ENCODE measurements at regions not wholly inside any gene's neighbourhood (a gene's known extent, or its start where the extent isn't known, plus 50 kb on each side); places are given as distances from the start of the nearest gene placed in this dataset.

DNA sequence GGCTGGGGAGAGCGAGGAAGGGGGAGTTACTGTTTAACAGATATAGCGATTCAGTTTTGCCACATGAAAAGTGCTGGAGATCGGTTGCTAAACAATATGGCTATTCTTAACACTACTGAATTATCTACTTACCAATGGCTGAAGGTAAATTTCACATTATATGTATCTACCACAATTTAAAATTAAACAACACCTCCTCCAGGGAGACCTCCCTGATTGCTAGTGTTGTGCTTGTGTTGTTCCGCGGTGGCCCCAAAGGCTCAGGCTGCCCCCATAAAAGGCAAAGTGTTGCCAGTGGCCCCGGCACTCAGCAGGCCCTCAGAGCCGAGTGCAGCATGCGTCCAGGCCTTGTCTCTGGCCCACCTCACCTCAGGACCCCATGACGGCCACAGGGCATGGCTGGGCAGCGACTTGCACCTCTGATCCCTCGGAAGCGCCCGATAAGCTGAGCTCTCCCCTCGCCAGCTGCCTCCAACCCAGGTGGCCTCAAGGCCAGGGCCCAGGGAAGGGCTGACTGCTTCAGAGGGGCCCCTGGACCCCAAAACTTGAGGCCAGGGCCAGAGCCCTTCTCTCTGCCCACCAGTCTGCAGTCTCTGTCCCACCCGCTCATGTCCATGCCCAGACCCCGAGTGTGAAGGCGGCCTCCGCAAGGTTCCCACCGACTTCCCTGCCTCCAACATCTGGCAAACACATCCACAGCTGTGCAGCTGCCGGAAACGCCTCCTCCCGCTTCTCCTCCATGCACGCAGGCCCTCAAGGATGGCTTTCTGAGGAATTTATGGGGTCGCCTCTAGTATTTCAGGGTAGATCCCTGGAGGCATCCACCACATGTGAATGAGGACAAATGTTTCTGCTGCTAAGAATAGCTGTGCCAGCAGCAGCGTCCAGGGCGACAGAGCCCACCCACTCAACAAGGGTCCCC lies 60.0 kb downstream of the NCOR2 start:
- DNase-seq (peak; percentile 69), ATAC-seq (ENCODE audit: low read depth) (no peak)
- peaks cover 22% of the 10 kb centered on the region for H3K9me1 ChIP-seq (ENCODE audit: insufficient read depth, low read length)
- WGBS, 2 experiments (ENCODE audit: extremely low coverage in 2 of 2, insufficient read length in 1 of 2) = 77% methylated on average over 10 of the region's 26 CpGs; no CpG with 5 or more reads in 1 of the 2 experiments
- TF ChIP-seq SMC3 (IDR thresholded peaks at IDR 0.05; ENCODE audit: low read depth, low read length) (no peak), MAFK (IDR thresholded peaks at IDR 0.05; ENCODE audit: low read depth, low read length) (no peak), RCOR1 (IDR thresholded peaks at IDR 0.05; ENCODE audit: insufficient replicate concordance, low read length) (no peak), MXI1 (IDR thresholded peaks at IDR 0.05; ENCODE audit: borderline replicate concordance, low read depth, low read length) (no peak), FOS (IDR thresholded peaks at IDR 0.05; ENCODE audit: low read depth, low read length) (no peak), RAD21 (IDR thresholded peaks at IDR 0.05; ENCODE audit: low read length) (no peak), CHD1 (IDR thresholded peaks at IDR 0.05; ENCODE audit: low read depth, low read length) (no peak), RFX5 (IDR thresholded peaks at IDR 0.05; ENCODE audit: low read depth, low read length) (no peak), ELK1 (IDR thresholded peaks at IDR 0.05; ENCODE audit: borderline replicate concordance, low read depth, low read length) (no peak), USF2 (IDR thresholded peaks at IDR 0.05; ENCODE audit: low read depth, low read length) (no peak), BHLHE40 (IDR thresholded peaks at IDR 0.05; ENCODE audit: low read depth, low read length) (no peak), CEBPB (IDR thresholded peaks at IDR 0.05; ENCODE audit: low read depth, low read length) (no peak)
- TF ChIP-seq, protein P1, sequence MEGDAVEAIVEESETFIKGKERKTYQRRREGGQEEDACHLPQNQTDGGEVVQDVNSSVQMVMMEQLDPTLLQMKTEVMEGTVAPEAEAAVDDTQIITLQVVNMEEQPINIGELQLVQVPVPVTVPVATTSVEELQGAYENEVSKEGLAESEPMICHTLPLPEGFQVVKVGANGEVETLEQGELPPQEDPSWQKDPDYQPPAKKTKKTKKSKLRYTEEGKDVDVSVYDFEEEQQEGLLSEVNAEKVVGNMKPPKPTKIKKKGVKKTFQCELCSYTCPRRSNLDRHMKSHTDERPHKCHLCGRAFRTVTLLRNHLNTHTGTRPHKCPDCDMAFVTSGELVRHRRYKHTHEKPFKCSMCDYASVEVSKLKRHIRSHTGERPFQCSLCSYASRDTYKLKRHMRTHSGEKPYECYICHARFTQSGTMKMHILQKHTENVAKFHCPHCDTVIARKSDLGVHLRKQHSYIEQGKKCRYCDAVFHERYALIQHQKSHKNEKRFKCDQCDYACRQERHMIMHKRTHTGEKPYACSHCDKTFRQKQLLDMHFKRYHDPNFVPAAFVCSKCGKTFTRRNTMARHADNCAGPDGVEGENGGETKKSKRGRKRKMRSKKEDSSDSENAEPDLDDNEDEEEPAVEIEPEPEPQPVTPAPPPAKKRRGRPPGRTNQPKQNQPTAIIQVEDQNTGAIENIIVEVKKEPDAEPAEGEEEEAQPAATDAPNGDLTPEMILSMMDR (conservative IDR thresholded peaks at IDR 0.05; ENCODE audit: low read depth, low read length) = no peak
- H4K20me1 ChIP-seq (ENCODE audit: insufficient read depth, low read length) = peaks cover 98% of the 10 kb centered on the region
- H3K9ac ChIP-seq (ENCODE audit: low read depth, low read length) = no peak overlapping the region
- dilution Hi-C loops (cut with HindIII; ENCODE audit: low sequenced_read_pairs, unreplicated experiment) (no loop called here), in situ Hi-C loops (cut with MboI; ENCODE audit: low sequenced_read_pairs) (no loop called here), intact Hi-C loops (cut with micrococcal nuclease) (no loop called here)
- peaks cover 23% of the 10 kb centered on the region for H3K4me1 ChIP-seq (ENCODE audit: control insufficient read depth, insufficient read depth, low read length)
- BruUV-seq (replicated peaks) = no TSS peak
- peaks cover 4% of the 10 kb centered on the region; the same call in 1 of the 2 replicates for H3K36me3 ChIP-seq (ENCODE audit: control insufficient read depth, insufficient read depth, low read length)
- H3K79me1 ChIP-seq (ENCODE audit: low read depth in 1 of 2, low read length in 2 of 2) = peaks cover 31 to 98% of the 10 kb centered on the region in 2 experiments
- H3K27ac ChIP-seq (ENCODE audit: insufficient read depth, low read length) = no peak overlapping the region
- H3K23ac ChIP-seq (ENCODE audit: low read depth, low read length) = no peak overlapping the region
- H2BK120ac ChIP-seq (ENCODE audit: low read depth, low read length) = no peak overlapping the region
- CTCF ChIA-PET = interaction anchor here (0.6 kb wide), 1 partner anchor 137 kb away, joined by 3 read pairs; no protein-coding TSS in a partner anchor
- no peak overlapping the region for H2AK5ac ChIP-seq (ENCODE audit: low read depth, low read length)
- no peak overlapping the region for H3K18ac ChIP-seq (ENCODE audit: low read depth, low read length)
- no peaks in the 10 kb centered on the region for H3K27me3 ChIP-seq (ENCODE audit: control insufficient read depth, insufficient read depth, low read length)
- no peaks in the 10 kb centered on the region for H3K9me3 ChIP-seq (ENCODE audit: control insufficient read depth, insufficient read depth, low read length)
- H2BK5ac ChIP-seq (ENCODE audit: low read depth, low read length, poor library complexity, severe bottlenecking) = no peak overlapping the region
- H3K56ac ChIP-seq (ENCODE audit: extremely low read depth, insufficient read depth, low read length) = no peak overlapping the region
- no peak overlapping the region for H4K91ac ChIP-seq (ENCODE audit: insufficient read depth, low read depth, low read length)
- H3K14ac ChIP-seq (replicated peaks; ENCODE audit: low read depth, low read length) = no peak overlapping the region
- no peak overlapping the region for H2AFZ ChIP-seq (replicated peaks; ENCODE audit: low read length, poor library complexity)
- no peak overlapping the region for H2BK20ac ChIP-seq (ENCODE audit: low read depth, low read length)
- peak overlapping the region; percentile 34 for H2AK9ac ChIP-seq (replicated peaks; ENCODE audit: low read depth, low read length, poor library complexity)
- no peak overlapping the region for H2BK15ac ChIP-seq (ENCODE audit: low read depth, low read length)
- H4K5ac ChIP-seq (ENCODE audit: low read depth, low read length) = no peak overlapping the region
- no peak overlapping the region for H3K4me2 ChIP-seq (ENCODE audit: low read depth, low read length)
- POLR2A ChIA-PET (ENCODE audit: unreplicated experiment) = no interaction called here
- H3K4ac ChIP-seq (ENCODE audit: low read depth, low read length) = no peak overlapping the region
- 0 out of 4 replicates have a peak overlapping the region, but pooled peaks of 1 of the 2 experiments have one; percentile 25 for H4K8ac ChIP-seq (ENCODE audit: low read depth in 2 of 2, low read length in 2 of 2)
- H3K4me3 ChIP-seq (ENCODE audit: insufficient read depth, low read depth, low read length) = no peak overlapping the region

Measured in IMR-90 (cell line).